Thoracic aorta (tissue), 2 donors: ENCODE measurements at regions not wholly inside any gene's neighbourhood (a gene's known extent, or its start where the extent isn't known, plus 50 kb on each side); places are given as distances from the start of the nearest gene placed in this dataset.

Experiments used
- ATAC-seq: fragments of 150-250 bp; one replicate; pipeline ENCODE4 v1.8.0; 2017; ENCODE audit warnings: low read depth; ENCODE audit not compliant: insufficient number of reproducible peaks, low FRiP score
- DNase-seq: peaks from one replicate; pipeline ENCODE4 v3.0.0-alpha.2; 2020; ENCODE audit warnings: low spot score
- H3K27ac ChIP-seq, 2 donors: fragments of 200-600 bp; sonication (generic); 1 replicate in 1 of 2; 2 replicates in 1 of 2; pipeline ENCODE4 v1.5.1; 2016; ENCODE audit warnings: mild to moderate bottlenecking in 2 of 2, moderate library complexity in 2 of 2
- H3K27me3 ChIP-seq: fragments of 200-600 bp; sonication (generic); replicated peaks from 2 replicates; pipeline ENCODE4 v1.6.0; 2016; ENCODE audit warnings: mild to moderate bottlenecking; ENCODE audit not compliant: insufficient read depth
- H3K36me3 ChIP-seq: fragments of 200-600 bp; sonication (generic); one replicate; pipeline ENCODE4 v1.5.1; 2016
- H3K4me1 ChIP-seq, 2 donors: fragments of 200-600 bp; sonication (generic); 1 replicate in 1 of 2; 2 replicates in 1 of 2; pipeline versions ENCODE4 v1.5.1 to v1.6.0; 2016; ENCODE audit warnings: low read depth in 2 of 2, mild to moderate bottlenecking in 1 of 2; ENCODE audit not compliant: control insufficient read depth in 1 of 2
- H3K4me3 ChIP-seq: fragments of 200-600 bp; sonication (generic); 2 replicates; pipeline ENCODE4 v1.5.1; 2016; ENCODE audit warnings: mild to moderate bottlenecking
- H3K9me3 ChIP-seq: fragments of 200-600 bp; sonication (generic); 2 replicates; pipeline ENCODE4 v1.5.1; 2016
- CTCF ChIP-seq: fragments of 200-600 bp; sonication (generic); IDR thresholded peaks from one replicate; pipeline ENCODE4 v1.5.1; 2019; ENCODE audit warnings: antibody characterized with exemption

- no peak for DNase-seq
- Histone ChIP-seq H3K4me1 (no peaks in the 10 kb centered on the region), H3K36me3 (no peaks in the 10 kb centered on the region), H3K27ac (no peak overlapping the region), H3K4me3 (no peak overlapping the region), H3K9me3 (no peaks in the 10 kb centered on the region), H3K27me3 (no peaks in the 10 kb centered on the region)
- no peak for ATAC-seq
- no peak for TF ChIP-seq CTCF
These were observed 1333.9 kb downstream of the PCDH18 start for GRCh38 chr4:136198358-136198757.

- H3K4me1 ChIP-seq, result no peaks in the 10 kb centered on the region
- H3K36me3 ChIP-seq, result no peaks in the 10 kb centered on the region
- H3K9me3 ChIP-seq, result no peaks in the 10 kb centered on the region
- no peak for DNase-seq
- TF ChIP-seq CTCF, result no peak
- no peak for ATAC-seq
- no peak overlapping the region for H3K4me3 ChIP-seq
- no peak overlapping the region for H3K27ac ChIP-seq
- no peaks in the 10 kb centered on the region for H3K27me3 ChIP-seq
These were observed 1337.3 kb downstream of the PCDH18 start for GRCh38 chr4:136194962-136195361.

- Histone ChIP-seq H3K4me1 (no peaks in the 10 kb centered on the region), H3K27ac (no peak overlapping the region), H3K36me3 (no peaks in the 10 kb centered on the region), H3K4me3 (no peak overlapping the region), H3K27me3 (no peaks in the 10 kb centered on the region), H3K9me3 (no peaks in the 10 kb centered on the region)
- TF ChIP-seq CTCF, result no peak
- no peak for DNase-seq
- no peak for ATAC-seq
These were observed 1345.6 kb downstream of the PCDH18 start for GRCh38 chr4:136186650-136187049.

- no peaks in the 10 kb centered on the region for H3K27me3 ChIP-seq
- no peak overlapping the region for H3K27ac ChIP-seq
- H3K36me3 ChIP-seq, result no peaks in the 10 kb centered on the region
- no peaks in the 10 kb centered on the region for H3K9me3 ChIP-seq
- TF ChIP-seq CTCF, result no peak
- H3K4me1 ChIP-seq, result no peaks in the 10 kb centered on the region
- DNase-seq, result no peak
- H3K4me3 ChIP-seq, result no peak overlapping the region
- ATAC-seq, result no peak
These were observed 1348.8 kb downstream of the PCDH18 start for GRCh38 chr4:136183513-136183912.

- H3K9me3 ChIP-seq, result no peaks in the 10 kb centered on the region
- no peaks in the 10 kb centered on the region for H3K36me3 ChIP-seq
- ATAC-seq, result no peak
- no peak for DNase-seq
- no peaks in the 10 kb centered on the region for H3K4me1 ChIP-seq
- no peak for TF ChIP-seq CTCF
- no peak overlapping the region for H3K4me3 ChIP-seq
- no peaks in the 10 kb centered on the region for H3K27me3 ChIP-seq
- no peak overlapping the region for H3K27ac ChIP-seq
These were observed 1375.3 kb downstream of the PCDH18 start for GRCh38 chr4:136156947-136157346.
